HFF-Myc (cell line): ENCODE measurements at regions not wholly inside any gene's neighbourhood (a gene's known extent, or its start where the extent isn't known, plus 50 kb on each side); places are given as distances from the start of the nearest gene placed in this dataset.

ENCODE experiments used
- DNase-seq: peaks from one replicate; pipeline ENCODE4 v3.0.0-alpha.2; 2011; ENCODE audit warnings: low read depth; ENCODE audit errors: extremely low read depth
- H3K4me3 ChIP-seq: replicated peaks from 2 replicates; pipeline ENCODE4 v1.5.1; 2011; ENCODE audit warnings: low read depth, mild to moderate bottlenecking, control low read depth, low read length
- TF ChIP-seq, protein P1 (sequence below): IDR thresholded peaks from 2 replicates; pipeline ENCODE4 v1.5.1; 2012; ENCODE audit warnings: mild to moderate bottlenecking, low read depth, low read length, control low read depth; ENCODE audit errors: missing control alignments

GRCh38 chr9:81045658-81046057, 643.7 kb downstream of the TLE1 start:
- H3K4me3 ChIP-seq = no peak overlapping the region
- no peak for DNase-seq
- TF ChIP-seq, protein P1, sequence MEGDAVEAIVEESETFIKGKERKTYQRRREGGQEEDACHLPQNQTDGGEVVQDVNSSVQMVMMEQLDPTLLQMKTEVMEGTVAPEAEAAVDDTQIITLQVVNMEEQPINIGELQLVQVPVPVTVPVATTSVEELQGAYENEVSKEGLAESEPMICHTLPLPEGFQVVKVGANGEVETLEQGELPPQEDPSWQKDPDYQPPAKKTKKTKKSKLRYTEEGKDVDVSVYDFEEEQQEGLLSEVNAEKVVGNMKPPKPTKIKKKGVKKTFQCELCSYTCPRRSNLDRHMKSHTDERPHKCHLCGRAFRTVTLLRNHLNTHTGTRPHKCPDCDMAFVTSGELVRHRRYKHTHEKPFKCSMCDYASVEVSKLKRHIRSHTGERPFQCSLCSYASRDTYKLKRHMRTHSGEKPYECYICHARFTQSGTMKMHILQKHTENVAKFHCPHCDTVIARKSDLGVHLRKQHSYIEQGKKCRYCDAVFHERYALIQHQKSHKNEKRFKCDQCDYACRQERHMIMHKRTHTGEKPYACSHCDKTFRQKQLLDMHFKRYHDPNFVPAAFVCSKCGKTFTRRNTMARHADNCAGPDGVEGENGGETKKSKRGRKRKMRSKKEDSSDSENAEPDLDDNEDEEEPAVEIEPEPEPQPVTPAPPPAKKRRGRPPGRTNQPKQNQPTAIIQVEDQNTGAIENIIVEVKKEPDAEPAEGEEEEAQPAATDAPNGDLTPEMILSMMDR = no peak

DNA sequence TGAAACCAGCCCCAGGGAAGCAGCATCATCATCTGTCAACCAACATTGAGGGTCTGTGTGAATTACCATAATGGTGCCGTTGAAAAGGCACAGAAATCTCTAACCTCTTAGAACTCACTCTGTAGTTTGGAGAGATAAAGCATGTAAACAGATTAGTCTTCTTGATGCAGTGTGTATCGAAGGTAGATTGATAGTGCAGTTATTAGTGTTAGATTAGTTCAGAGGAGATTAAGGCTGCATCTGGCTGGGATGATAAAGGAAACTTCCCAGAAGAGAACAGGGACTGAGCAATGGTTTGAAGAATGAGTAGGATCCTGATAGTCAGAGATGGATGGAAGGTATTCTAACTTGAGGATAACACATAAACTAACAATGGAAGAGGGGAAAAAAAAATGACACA, 651.5 kb downstream of the TLE1 start:
- no peak for DNase-seq

GRCh38 chr9:81035601-81036000, 653.7 kb downstream of the TLE1 start:
- H3K4me3 ChIP-seq = no peak overlapping the region

More for the DNA sequence above, 651.5 kb downstream of the TLE1 start:
- TF ChIP-seq, protein P1 = no peak
- no peak overlapping the region for H3K4me3 ChIP-seq

GRCh38 chr9:81035171-81035570, 654.2 kb downstream of the TLE1 start:
- no peak for DNase-seq
- H3K4me3 ChIP-seq = no peak overlapping the region
- TF ChIP-seq, protein P1 = no peak

More at GRCh38 chr9:81035601-81036000, 653.7 kb downstream of the TLE1 start:
- TF ChIP-seq, protein P1 = no peak
- DNase-seq = no peak

DNA sequence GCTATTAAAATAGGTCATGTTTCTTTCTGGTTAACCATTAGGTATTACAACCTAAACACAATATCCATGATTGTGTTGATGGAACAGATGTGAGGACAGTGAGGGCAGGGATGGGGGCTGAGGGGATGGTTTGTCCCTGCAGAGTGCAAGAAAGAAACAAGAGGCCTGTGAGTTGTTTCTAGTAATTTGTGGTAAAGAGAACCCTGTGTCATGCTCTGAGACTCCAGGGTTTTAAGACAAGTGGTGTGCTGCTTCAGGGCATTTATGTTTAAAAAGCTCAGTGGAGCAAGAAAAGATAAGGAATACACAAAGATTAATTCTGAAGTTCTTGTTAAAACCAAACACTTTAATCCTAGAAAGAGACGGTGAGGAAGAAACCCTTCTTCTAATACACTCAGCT, 656.5 kb downstream of the TLE1 start:
- DNase-seq = no peak
- TF ChIP-seq, protein P1 = no peak
- no peak overlapping the region for H3K4me3 ChIP-seq

GRCh38 chr9:81032030-81032572, 657.2 kb downstream of the TLE1 start:
- no peak for DNase-seq
- TF ChIP-seq, protein P1 = no peak
- H3K4me3 ChIP-seq = no peak overlapping the region
